Activated B cell treated with CpG ODN at 0.5 μM for 24 hours (primary cell): ENCODE measurements at regions not wholly inside any gene's neighbourhood (a gene's known extent, or its start where the extent isn't known, plus 50 kb on each side); places are given as distances from the start of the nearest gene placed in this dataset.

Experiments used
- ATAC-seq: fragments of 200-7000 bp; cut with Tn5 transposase; one replicate; pipeline ENCODE4 v1.10.0; 2021; ENCODE audit warnings: low read depth, mild to moderate bottlenecking, moderate library complexity
- CTCF ChIA-PET: fragments of 350-600 bp; sonication (Branson Sonifier 250); formaldehyde crosslinking; loops from one replicate; lab custom pipeline; 2021; ENCODE audit warnings: antibody characterized with exemption; lab: Charles Lee
- POLR2A ChIA-PET: fragments of 350-600 bp; sonication (Branson Sonifier 250); formaldehyde crosslinking; loops from one replicate; lab custom pipeline; 2021; ENCODE audit warnings: antibody characterized with exemption; lab: Charles Lee
- DNase-seq: peaks from one replicate; pipeline ENCODE4 v3.0.0; 2022
- H3K27ac Mint-ChIP-seq: one replicate; pipeline ENCODE4 v1.8.0; 2020; ENCODE audit warnings: mixed read lengths
- H3K27me3 Mint-ChIP-seq: one replicate; pipeline ENCODE4 v1.8.0; 2021; ENCODE audit warnings: mixed read lengths
- H3K36me3 Mint-ChIP-seq: one replicate; pipeline ENCODE4 v1.8.0; 2021; ENCODE audit warnings: low read depth, mixed read lengths
- H3K4me1 Mint-ChIP-seq: one replicate; pipeline ENCODE4 v1.8.0; 2021; ENCODE audit warnings: mixed read lengths
- H3K4me3 Mint-ChIP-seq: one replicate; pipeline ENCODE4 v1.8.0; 2020; ENCODE audit warnings: mild to moderate bottlenecking, mixed read lengths
- H3K9me3 Mint-ChIP-seq: one replicate; pipeline ENCODE4 v1.8.0; 2020; ENCODE audit warnings: mixed read lengths
- CTCF ChIP-seq: fragments of 200-600 bp; IDR thresholded peaks from one replicate; pipeline ENCODE4 v1.8.0; 2022; ENCODE audit warnings: antibody characterized with exemption, mild to moderate bottlenecking
- intact Hi-C: fragments of 100-400 bp; cut with micrococcal nuclease; formaldehyde crosslinking; loops from one replicate; pipeline ENCODE4 v1.15.1; 2024

GRCh38 chr21:33974513-33975468 is 59.2 kb upstream of the ATP5PO start:
- no peaks in the 10 kb centered on the region for H3K9me3 Mint-ChIP-seq
- peak overlapping the region; percentile 90 for H3K27ac Mint-ChIP-seq
- CTCF ChIA-PET = interaction anchor here (0.8 to 2.0 kb wide), 2 partner anchors 98 to 372 kb away, joined by 3 to 4 read pairs; partner anchors contain the start of genes MRPS6 and SLC5A3
- H3K27me3 Mint-ChIP-seq = no peaks in the 10 kb centered on the region
- TF ChIP-seq CTCF = no peak
- H3K36me3 Mint-ChIP-seq = no peaks in the 10 kb centered on the region
- intact Hi-C loops = loop anchor here (1.0 to 2.0 kb wide), 3 partner anchors 26 to 50 kb away; no protein-coding TSS in a partner anchor
- no peak for ATAC-seq
- peaks cover 36% of the 10 kb centered on the region for H3K4me1 Mint-ChIP-seq
- POLR2A ChIA-PET = interaction anchor here (1.1 to 2.2 kb wide), 2 partner anchors 22 to 29 kb away, joined by 3 to 7 read pairs; no protein-coding TSS in a partner anchor
- DNase-seq = no peak
- H3K4me3 Mint-ChIP-seq = no peak overlapping the region

- no peak for DNase-seq
- intact Hi-C loops = no loop called here
- Mint-ChIP-seq H3K27me3 (no peaks in the 10 kb centered on the region), H3K4me3 (no peak overlapping the region), H3K9me3 (no peaks in the 10 kb centered on the region), H3K4me1 (peaks cover 33% of the 10 kb centered on the region), H3K27ac (no peak overlapping the region), H3K36me3 (no peaks in the 10 kb centered on the region)
- ChIA-PET CTCF (interaction anchor here (2.0 kb wide), 1 partner anchor 374 kb away, joined by 4 read pairs; no protein-coding TSS in a partner anchor), POLR2A (interaction anchor here (1.0 to 2.4 kb wide), 2 partner anchors 25 to 375 kb away, joined by 3 to 15 read pairs; no protein-coding TSS in a partner anchor)
- no peak for TF ChIP-seq CTCF
- ATAC-seq = no peak
Measured at GRCh38 chr21:33973268-33973667, 57.7 kb upstream of the ATP5PO start.

- ATAC-seq (no peak), DNase-seq (no peak)
- CTCF ChIA-PET = no interaction called here
- intact Hi-C loops = no loop called here
- H3K27me3 Mint-ChIP-seq = no peaks in the 10 kb centered on the region
- peaks cover 31% of the 10 kb centered on the region for H3K4me1 Mint-ChIP-seq
- H3K36me3 Mint-ChIP-seq = no peaks in the 10 kb centered on the region
- no peaks in the 10 kb centered on the region for H3K9me3 Mint-ChIP-seq
- POLR2A ChIA-PET = interaction anchor here (2.4 kb wide), 1 partner anchor 24 kb away, joined by 15 read pairs; no protein-coding TSS in a partner anchor
- TF ChIP-seq CTCF = no peak
- H3K4me3 Mint-ChIP-seq = no peak overlapping the region
- no peak overlapping the region for H3K27ac Mint-ChIP-seq
Measured at GRCh38 chr21:33972539-33972938, 56.9 kb upstream of the ATP5PO start.

GRCh38 chr21:33971492-33972013 is 55.9 kb upstream of the ATP5PO start:
- Mint-ChIP-seq H3K4me1 (peaks cover 21% of the 10 kb centered on the region), H3K27ac (no peak overlapping the region), H3K27me3 (no peaks in the 10 kb centered on the region), H3K9me3 (no peaks in the 10 kb centered on the region), H3K36me3 (no peaks in the 10 kb centered on the region), H3K4me3 (no peak overlapping the region)
- no peak for DNase-seq
- ChIA-PET POLR2A (no interaction called here), CTCF (no interaction called here)
- ATAC-seq = no peak
- no peak for TF ChIP-seq CTCF
- intact Hi-C loops = no loop called here

- Mint-ChIP-seq H3K27me3 (no peaks in the 10 kb centered on the region), H3K4me1 (peaks cover 4% of the 10 kb centered on the region), H3K9me3 (no peaks in the 10 kb centered on the region), H3K4me3 (no peak overlapping the region), H3K36me3 (no peaks in the 10 kb centered on the region), H3K27ac (no peak overlapping the region)
- no peak for ATAC-seq
- TF ChIP-seq CTCF = no peak
- DNase-seq = no peak
- intact Hi-C loops = no loop called here
- POLR2A ChIA-PET = no interaction called here
- CTCF ChIA-PET = interaction anchor here (1.4 kb wide), 1 partner anchor 32 kb away, joined by 3 read pairs; no protein-coding TSS in a partner anchor
Measured at GRCh38 chr21:33969581-33969980, 54.0 kb upstream of the ATP5PO start.
